Mucosa of rectum (tissue), 2 donors: ENCODE measurements at regions not wholly inside any gene's neighbourhood (a gene's known extent, or its start where the extent isn't known, plus 50 kb on each side); places are given as distances from the start of the nearest gene placed in this dataset.
"Not testable (repeated sequence)": the region's sequence is repeated elsewhere in the genome, so short reads cannot be mapped to it uniquely, and the experiment has no call there.

Source experiments
- H3K27ac ChIP-seq, 2 donors: one replicate each; pipeline ENCODE4 v1.7.0; 2013; ENCODE audit warnings: inconsistent platforms in 2 of 2, low read depth in 2 of 2, low read length in 2 of 2
- H3K27me3 ChIP-seq, 2 donors: one replicate each; pipeline ENCODE4 v1.7.0; 2013; ENCODE audit warnings: low read length in 2 of 2; ENCODE audit not compliant: control insufficient read depth in 2 of 2, insufficient read depth in 2 of 2
- H3K36me3 ChIP-seq, 2 donors: one replicate each; pipeline ENCODE4 v1.7.0; 2013; ENCODE audit warnings: low read length in 2 of 2; ENCODE audit not compliant: control insufficient read depth in 2 of 2, insufficient read depth in 2 of 2
- H3K4me1 ChIP-seq, 2 donors: one replicate each; pipeline ENCODE4 v1.7.0; 2013; ENCODE audit warnings: low read length in 2 of 2, mild to moderate bottlenecking in 1 of 2; ENCODE audit not compliant: control insufficient read depth in 2 of 2, insufficient read depth in 2 of 2
- H3K4me3 ChIP-seq, 2 donors: one replicate each; pipeline ENCODE4 v1.7.0; 2013; ENCODE audit warnings: low read length in 2 of 2
- H3K9ac ChIP-seq, 2 donors: one replicate each; pipeline ENCODE4 v1.7.0; 2013; ENCODE audit warnings: low read length in 2 of 2, low read depth in 1 of 2, mild to moderate bottlenecking in 1 of 2
- H3K9me3 ChIP-seq, 2 donors: one replicate each; pipeline ENCODE4 v1.7.0; 2013; ENCODE audit warnings: low read length in 2 of 2; ENCODE audit not compliant: control insufficient read depth in 2 of 2
- donor health status: healthy.
- donor health status: Normal muscosa, but diverticular disease.

- H3K4me3 ChIP-seq = no peak overlapping the region
- no peak overlapping the region for H3K27ac ChIP-seq
- H3K36me3 ChIP-seq = no peaks in the 10 kb centered on the region
- no peaks in the 10 kb centered on the region for H3K9me3 ChIP-seq
- H3K9ac ChIP-seq = no peak overlapping the region
- H3K27me3 ChIP-seq = peaks cover 0 to 7% of the 10 kb centered on the region in 2 donors
- no peaks in the 10 kb centered on the region for H3K4me1 ChIP-seq
These were observed 489.1 kb downstream of the PREX1 start for GRCh38 chr20:48338717-48339116.

- Histone ChIP-seq H3K4me3 (no peak overlapping the region), H3K27ac (no peak overlapping the region), H3K9me3 (no peaks in the 10 kb centered on the region), H3K4me1 (no peaks in the 10 kb centered on the region), H3K36me3 (no peaks in the 10 kb centered on the region), H3K27me3 (peaks cover 0 to 10% of the 10 kb centered on the region in 2 donors), H3K9ac (no peak overlapping the region)
These were observed 491.2 kb downstream of the PREX1 start for GRCh38 chr20:48336597-48336996.

GRCh38 chr20:48335308-48336050 is 492.3 kb downstream of the PREX1 start:
- Histone ChIP-seq H3K9me3 (no peaks in the 10 kb centered on the region), H3K27ac (no peak overlapping the region), H3K4me3 (no peak overlapping the region), H3K9ac (no peak overlapping the region), H3K27me3 (peaks cover 0 to 10% of the 10 kb centered on the region in 2 donors), H3K4me1 (no peaks in the 10 kb centered on the region), H3K36me3 (no peaks in the 10 kb centered on the region)

- peaks cover 0 to 10% of the 10 kb centered on the region in 2 donors for H3K27me3 ChIP-seq
- H3K27ac ChIP-seq = no peak overlapping the region
- no peaks in the 10 kb centered on the region for H3K9me3 ChIP-seq
- H3K4me1 ChIP-seq = no peaks in the 10 kb centered on the region
- no peak overlapping the region for H3K9ac ChIP-seq
- no peak overlapping the region for H3K4me3 ChIP-seq
- no peaks in the 10 kb centered on the region for H3K36me3 ChIP-seq
These were observed 494.1 kb downstream of the PREX1 start for GRCh38 chr20:48333707-48334106.

- peaks cover 0 to 10% of the 10 kb centered on the region in 2 donors for H3K27me3 ChIP-seq
- H3K9ac ChIP-seq = no peak overlapping the region
- no peaks in the 10 kb centered on the region for H3K4me1 ChIP-seq
- no peaks in the 10 kb centered on the region for H3K9me3 ChIP-seq
- no peak overlapping the region for H3K27ac ChIP-seq
- H3K36me3 ChIP-seq = no peaks in the 10 kb centered on the region
- no peak overlapping the region for H3K4me3 ChIP-seq
These were observed 495.2 kb downstream of the PREX1 start for GRCh38 chr20:48332555-48332954.

- H3K36me3 ChIP-seq = no peaks in the 10 kb centered on the region
- no peak overlapping the region for H3K27ac ChIP-seq
- H3K9ac ChIP-seq = no peak overlapping the region
- no peaks in the 10 kb centered on the region for H3K4me1 ChIP-seq
- H3K4me3 ChIP-seq = no peak overlapping the region
- peaks cover 0 to 10% of the 10 kb centered on the region in 2 donors for H3K27me3 ChIP-seq
- no peaks in the 10 kb centered on the region for H3K9me3 ChIP-seq
These were observed 496.1 kb downstream of the PREX1 start for GRCh38 chr20:48331518-48332286.

GRCh38 chr20:48329676-48330664 is 497.8 kb downstream of the PREX1 start:
- peaks cover 0 to 5% of the 10 kb centered on the region in 2 donors for H3K27me3 ChIP-seq
- H3K9ac ChIP-seq = no peak overlapping the region
- H3K4me1 ChIP-seq = no peaks in the 10 kb centered on the region
- no peak overlapping the region for H3K4me3 ChIP-seq
- H3K27ac ChIP-seq = no peak overlapping the region
- no peaks in the 10 kb centered on the region for H3K36me3 ChIP-seq
- H3K9me3 ChIP-seq = no peaks in the 10 kb centered on the region

GRCh38 chr20:48329031-48329615 is 498.7 kb downstream of the PREX1 start:
- Histone ChIP-seq H3K27ac (no peak overlapping the region), H3K9ac (no peak overlapping the region), H3K27me3 (peaks cover 0 to 5% of the 10 kb centered on the region in 2 donors), H3K36me3 (no peaks in the 10 kb centered on the region), H3K9me3 (no peaks in the 10 kb centered on the region), H3K4me1 (no peaks in the 10 kb centered on the region), H3K4me3 (no peak overlapping the region)

- not testable (repeated sequence) for H3K27me3 ChIP-seq, H3K4me3 ChIP-seq, H3K9ac ChIP-seq, H3K27ac ChIP-seq, H3K9me3 ChIP-seq, H3K36me3 ChIP-seq, H3K4me1 ChIP-seq
These were observed 500.0 kb downstream of the PREX1 start for GRCh38 chr20:48327848-48328247.
